ENCODE measurements at regions not wholly inside any gene's neighbourhood (a gene's known extent, or its start where the extent isn't known, plus 50 kb on each side); places are given as distances from the start of the nearest gene placed in this dataset.

DNA sequence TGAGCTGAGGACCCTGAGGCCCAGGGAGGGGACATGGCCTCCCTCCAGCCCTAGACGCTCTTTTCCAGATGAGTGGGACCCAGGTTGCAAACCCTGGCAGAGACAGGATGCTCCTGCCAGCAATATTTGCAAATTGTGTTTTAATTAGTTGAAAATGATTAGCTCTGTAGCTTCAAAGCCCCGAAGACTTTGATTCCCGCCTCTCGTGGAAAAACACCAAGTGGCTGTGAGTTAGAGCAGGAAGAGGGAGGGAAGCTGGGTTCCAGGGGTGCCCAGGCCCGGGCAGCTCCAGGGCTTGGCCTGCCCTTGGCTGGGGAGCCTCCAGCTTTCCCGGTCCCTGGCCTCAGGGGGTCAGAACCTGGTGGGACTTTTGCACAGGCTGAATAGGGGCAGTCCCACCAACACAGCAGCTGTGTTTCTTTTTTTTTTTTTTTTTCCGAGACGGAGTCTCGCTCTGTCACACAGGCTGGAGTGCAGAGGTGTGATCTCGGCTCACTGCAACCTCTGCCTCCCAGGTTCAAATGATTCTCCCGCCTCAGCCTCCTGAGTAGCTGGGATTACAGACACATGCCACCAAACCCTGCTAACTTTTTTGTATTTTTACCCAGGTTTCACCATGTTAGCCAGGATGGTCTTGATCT, 101.6 kb upstream of the RTL6 start:
- no peaks in the 10 kb centered on the region for H3F3A ChIP-seq (ENCODE audit: low read depth)
- no peaks in the 10 kb centered on the region for H4K20me1 ChIP-seq (ENCODE audit: insufficient read depth, low read length, poor library complexity, severe bottlenecking)
- H3K9ac ChIP-seq (ENCODE audit: low read depth, low read length, poor library complexity, severe bottlenecking), result no peak overlapping the region
- no peaks in the 10 kb centered on the region for H3K9me2 ChIP-seq (replicated peaks; ENCODE audit: low read depth, low read length)
- H3K9me3 ChIP-seq (ENCODE audit: insufficient read depth, low read depth, low read length), result no peaks in the 10 kb centered on the region
- H3K79me2 ChIP-seq (ENCODE audit: insufficient read depth, low read length), result no peaks in the 10 kb centered on the region
- TF ChIP-seq EZH2phosphoT487 (IDR thresholded peaks at IDR 0.05; ENCODE audit: borderline replicate concordance), result no peak
- TF ChIP-seq, protein P1, sequence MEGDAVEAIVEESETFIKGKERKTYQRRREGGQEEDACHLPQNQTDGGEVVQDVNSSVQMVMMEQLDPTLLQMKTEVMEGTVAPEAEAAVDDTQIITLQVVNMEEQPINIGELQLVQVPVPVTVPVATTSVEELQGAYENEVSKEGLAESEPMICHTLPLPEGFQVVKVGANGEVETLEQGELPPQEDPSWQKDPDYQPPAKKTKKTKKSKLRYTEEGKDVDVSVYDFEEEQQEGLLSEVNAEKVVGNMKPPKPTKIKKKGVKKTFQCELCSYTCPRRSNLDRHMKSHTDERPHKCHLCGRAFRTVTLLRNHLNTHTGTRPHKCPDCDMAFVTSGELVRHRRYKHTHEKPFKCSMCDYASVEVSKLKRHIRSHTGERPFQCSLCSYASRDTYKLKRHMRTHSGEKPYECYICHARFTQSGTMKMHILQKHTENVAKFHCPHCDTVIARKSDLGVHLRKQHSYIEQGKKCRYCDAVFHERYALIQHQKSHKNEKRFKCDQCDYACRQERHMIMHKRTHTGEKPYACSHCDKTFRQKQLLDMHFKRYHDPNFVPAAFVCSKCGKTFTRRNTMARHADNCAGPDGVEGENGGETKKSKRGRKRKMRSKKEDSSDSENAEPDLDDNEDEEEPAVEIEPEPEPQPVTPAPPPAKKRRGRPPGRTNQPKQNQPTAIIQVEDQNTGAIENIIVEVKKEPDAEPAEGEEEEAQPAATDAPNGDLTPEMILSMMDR (conservative IDR thresholded peaks at IDR 0.05; ENCODE audit: low read length), result no peak
- no peak overlapping the region for H2AFZ ChIP-seq (ENCODE audit: low read length)
- no peak overlapping the region for H3K4me2 ChIP-seq (ENCODE audit: low read depth, low read length, poor library complexity, severe bottlenecking)
- no peaks in the 10 kb centered on the region for H3K36me3 ChIP-seq (ENCODE audit: insufficient read depth, low read length)
- no peaks in the 10 kb centered on the region for H3K27me3 ChIP-seq (ENCODE audit: insufficient read depth, low read length, poor library complexity, severe bottlenecking)
- no peaks in the 10 kb centered on the region for H3K4me1 ChIP-seq (ENCODE audit: insufficient read depth, low read length, poor library complexity, severe bottlenecking)
- no peak overlapping the region for H3K4me3 ChIP-seq (ENCODE audit: low read length, poor library complexity, severe bottlenecking)

DNA sequence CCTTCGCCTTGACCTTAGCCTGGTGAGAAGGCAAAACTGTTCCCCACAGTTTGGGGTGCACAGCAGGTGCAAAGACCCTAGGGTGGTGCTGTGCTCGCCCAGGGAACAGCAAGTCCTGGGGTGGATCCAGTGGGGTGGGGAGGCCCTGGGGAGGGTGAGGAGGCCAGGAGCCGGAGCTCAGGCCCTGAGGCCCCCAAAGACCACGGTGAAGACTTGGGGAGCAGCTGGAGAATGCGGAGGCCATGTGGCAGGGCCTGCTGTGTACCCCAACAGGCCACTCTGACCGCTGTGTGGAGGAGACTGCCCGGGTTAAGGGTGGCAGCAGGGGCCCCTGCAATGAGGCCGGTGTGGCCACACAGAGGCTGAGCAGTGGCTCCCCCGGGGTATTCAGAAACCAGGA, 101.1 kb upstream of the RTL6 start:
- Histone ChIP-seq H3F3A (ENCODE audit: low read depth) (no peaks in the 10 kb centered on the region), H3K9me2 (replicated peaks; ENCODE audit: low read depth, low read length) (no peaks in the 10 kb centered on the region), H2AFZ (ENCODE audit: low read length) (no peak overlapping the region), H3K27me3 (ENCODE audit: insufficient read depth, low read length, poor library complexity, severe bottlenecking) (no peaks in the 10 kb centered on the region), H4K20me1 (ENCODE audit: insufficient read depth, low read length, poor library complexity, severe bottlenecking) (no peaks in the 10 kb centered on the region), H3K9ac (ENCODE audit: low read depth, low read length, poor library complexity, severe bottlenecking) (no peak overlapping the region), H3K36me3 (ENCODE audit: insufficient read depth, low read length) (no peaks in the 10 kb centered on the region), H3K4me1 (ENCODE audit: insufficient read depth, low read length, poor library complexity, severe bottlenecking) (no peaks in the 10 kb centered on the region), H3K4me3 (ENCODE audit: low read length, poor library complexity, severe bottlenecking) (no peak overlapping the region), H3K79me2 (ENCODE audit: insufficient read depth, low read length) (no peaks in the 10 kb centered on the region), H3K9me3 (ENCODE audit: insufficient read depth, low read depth, low read length) (no peaks in the 10 kb centered on the region), H3K4me2 (ENCODE audit: low read depth, low read length, poor library complexity, severe bottlenecking) (no peak overlapping the region)
- TF ChIP-seq, protein P1 (conservative IDR thresholded peaks at IDR 0.05; ENCODE audit: low read length), result no peak
- no peak for TF ChIP-seq EZH2phosphoT487 (IDR thresholded peaks at IDR 0.05; ENCODE audit: borderline replicate concordance)

DNA sequence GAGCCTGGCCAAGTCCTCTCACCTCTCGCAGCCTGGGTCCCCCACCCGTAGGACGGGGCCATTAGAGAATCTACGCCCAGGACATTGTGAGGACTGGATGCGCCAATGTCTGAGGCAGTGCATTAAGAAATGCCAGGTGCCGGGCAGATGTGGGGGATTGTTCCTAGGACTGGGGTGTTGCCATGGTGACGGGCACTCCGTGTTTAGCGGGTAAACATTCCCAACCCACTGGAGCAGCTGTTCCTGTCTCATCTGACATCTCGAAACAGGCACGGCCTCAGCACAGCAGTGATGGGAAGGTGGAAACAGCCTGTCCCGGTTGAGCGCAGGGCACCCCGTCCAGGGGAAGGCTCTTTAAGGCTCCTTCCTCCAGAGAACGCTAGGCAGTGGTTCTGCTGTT, 99.6 kb upstream of the RTL6 start:
- no peaks in the 10 kb centered on the region for H3K79me2 ChIP-seq (ENCODE audit: insufficient read depth, low read length)
- no peaks in the 10 kb centered on the region for H3K27me3 ChIP-seq (ENCODE audit: insufficient read depth, low read length, poor library complexity, severe bottlenecking)
- H3K4me3 ChIP-seq (ENCODE audit: low read length, poor library complexity, severe bottlenecking), result no peak overlapping the region
- TF ChIP-seq, protein P1 (conservative IDR thresholded peaks at IDR 0.05; ENCODE audit: low read length), result no peak
- no peak for TF ChIP-seq EZH2phosphoT487 (IDR thresholded peaks at IDR 0.05; ENCODE audit: borderline replicate concordance)
- no peaks in the 10 kb centered on the region for H3K9me2 ChIP-seq (replicated peaks; ENCODE audit: low read depth, low read length)
- H3F3A ChIP-seq (ENCODE audit: low read depth), result no peaks in the 10 kb centered on the region
- no peaks in the 10 kb centered on the region for H3K9me3 ChIP-seq (ENCODE audit: insufficient read depth, low read depth, low read length)
- H3K9ac ChIP-seq (ENCODE audit: low read depth, low read length, poor library complexity, severe bottlenecking), result no peak overlapping the region
- no peaks in the 10 kb centered on the region for H3K4me1 ChIP-seq (ENCODE audit: insufficient read depth, low read length, poor library complexity, severe bottlenecking)
- H3K4me2 ChIP-seq (ENCODE audit: low read depth, low read length, poor library complexity, severe bottlenecking), result no peak overlapping the region
- no peak overlapping the region for H2AFZ ChIP-seq (ENCODE audit: low read length)
- no peaks in the 10 kb centered on the region for H3K36me3 ChIP-seq (ENCODE audit: insufficient read depth, low read length)
- no peaks in the 10 kb centered on the region for H4K20me1 ChIP-seq (ENCODE audit: insufficient read depth, low read length, poor library complexity, severe bottlenecking)

Data from Loucy (cell line).